ENCODE measurements at regions not wholly inside any gene's neighbourhood (a gene's known extent, or its start where the extent isn't known, plus 50 kb on each side); places are given as distances from the start of the nearest gene placed in this dataset.

DNA sequence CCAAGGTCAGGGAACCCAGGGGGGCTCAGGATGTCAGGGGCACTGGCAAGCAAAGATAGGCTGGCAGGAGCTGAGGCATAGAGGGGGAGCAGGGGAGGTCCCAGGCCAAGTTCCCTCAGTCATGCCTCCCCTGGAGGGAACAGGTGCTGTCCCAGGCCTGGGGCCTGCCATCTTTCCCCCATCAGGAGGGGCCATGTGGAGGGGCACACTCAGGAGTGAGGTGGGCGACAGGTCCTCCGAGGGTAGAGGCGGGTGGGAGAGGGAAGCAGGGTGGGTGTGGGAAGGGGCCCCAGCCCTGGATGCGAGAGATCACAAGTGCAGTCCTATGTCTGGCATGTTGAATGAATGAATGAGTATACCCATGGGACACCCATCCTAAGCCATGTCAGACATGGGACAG is 127.7 kb upstream of the GLI2 start:
- TF ChIP-seq, protein P1, sequence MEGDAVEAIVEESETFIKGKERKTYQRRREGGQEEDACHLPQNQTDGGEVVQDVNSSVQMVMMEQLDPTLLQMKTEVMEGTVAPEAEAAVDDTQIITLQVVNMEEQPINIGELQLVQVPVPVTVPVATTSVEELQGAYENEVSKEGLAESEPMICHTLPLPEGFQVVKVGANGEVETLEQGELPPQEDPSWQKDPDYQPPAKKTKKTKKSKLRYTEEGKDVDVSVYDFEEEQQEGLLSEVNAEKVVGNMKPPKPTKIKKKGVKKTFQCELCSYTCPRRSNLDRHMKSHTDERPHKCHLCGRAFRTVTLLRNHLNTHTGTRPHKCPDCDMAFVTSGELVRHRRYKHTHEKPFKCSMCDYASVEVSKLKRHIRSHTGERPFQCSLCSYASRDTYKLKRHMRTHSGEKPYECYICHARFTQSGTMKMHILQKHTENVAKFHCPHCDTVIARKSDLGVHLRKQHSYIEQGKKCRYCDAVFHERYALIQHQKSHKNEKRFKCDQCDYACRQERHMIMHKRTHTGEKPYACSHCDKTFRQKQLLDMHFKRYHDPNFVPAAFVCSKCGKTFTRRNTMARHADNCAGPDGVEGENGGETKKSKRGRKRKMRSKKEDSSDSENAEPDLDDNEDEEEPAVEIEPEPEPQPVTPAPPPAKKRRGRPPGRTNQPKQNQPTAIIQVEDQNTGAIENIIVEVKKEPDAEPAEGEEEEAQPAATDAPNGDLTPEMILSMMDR (IDR thresholded peaks at IDR 0.05), result no peak
- no peak for TF ChIP-seq POLR2A (IDR thresholded peaks at IDR 0.05)

Data from heart left ventricle (tissue), 13 donors.